K562 (cell line): ENCODE measurements at regions not wholly inside any gene's neighbourhood (a gene's known extent, or its start where the extent isn't known, plus 50 kb on each side); places are given as distances from the start of the nearest gene placed in this dataset.

Experiments used
- ATAC-seq: fragments of 200-7000 bp; cut with Tn5 transposase; 3 replicates; pipeline ENCODE4 v1.9.1; 2020; ENCODE audit warnings: moderate library complexity
- BruUV-seq: library from RNA; stranded (reverse); fragments of 400-500 nt; replicated peaks from 2 replicates; lab custom pipeline; 2021; lab: Mats Ljungman, UMichigan
- CTCF ChIA-PET: fragments of 300-600 bp; formaldehyde crosslinking; extraction: SDS; loops from one replicate; lab custom pipeline; 2021; ENCODE audit warnings: low intra/inter-chr PET ratio; lab: Yijun Ruan, JAX
- POLR2A ChIA-PET: fragments of 300-600, 350-650 bp; sonication (Branson Sonifier 250); formaldehyde crosslinking; extraction: SDS; loops from one replicate; lab custom pipeline; 2021; ENCODE audit warnings: antibody characterized with exemption, inconsistent platforms; lab: Yijun Ruan, JAX
- DNase-seq, 4 experiments: peaks; one replicate each; pipeline versions ENCODE4 v3.0.0 to v3.0.0-alpha.2; 2011 to 2018; ENCODE audit warnings: low spot score in 3 of 4, mixed read lengths in 3 of 4; ENCODE audit errors: extremely low read depth in 1 of 4
- FAIRE-seq: peaks from 2 replicates; lab custom pipeline; 2011; peaks lifted over from hg19 to GRCh38; lab: Jason Lieb, UNC
- H2AFZ ChIP-seq: 2 replicates; pipeline ENCODE4 v1.6.0; 2011; ENCODE audit warnings: low read depth, low read length, control low read depth, inconsistent platforms
- H3K27ac ChIP-seq: fragments of 200-600 bp; 3 replicates; pipeline ENCODE4 v1.8.0; 2011; ENCODE audit warnings: low read depth, mild to moderate bottlenecking, control low read depth, inconsistent platforms, low read length, moderate library complexity, mixed read lengths; ENCODE audit errors: extremely low read depth
- H3K27me3 ChIP-seq, 2 experiments: fragments of 300-600 bp in 1 of 2; 2 replicates in 1 of 2; 3 replicates in 1 of 2; pipeline versions ENCODE4 v1.6.0 to v1.8.0; 2011; ENCODE audit warnings: inconsistent platforms in 2 of 2, low read length in 2 of 2, mild to moderate bottlenecking in 1 of 2, mixed read lengths in 1 of 2, moderate library complexity in 1 of 2; ENCODE audit not compliant: control insufficient read depth in 2 of 2, insufficient read depth in 2 of 2
- H3K36me3 ChIP-seq: fragments of 300-600 bp; 3 replicates; pipeline ENCODE4 v1.8.0; 2011; ENCODE audit warnings: mild to moderate bottlenecking, low read length, inconsistent platforms; ENCODE audit not compliant: control insufficient read depth, insufficient read depth
- H3K4me1 ChIP-seq, 2 experiments: fragments of 200-600 bp in 1 of 2; replicated peaks in 1 of 2; 2 replicates in 1 of 2; 3 replicates in 1 of 2; pipeline versions ENCODE4 v1.5.1 to v1.8.0; 2011; ENCODE audit warnings: inconsistent platforms in 2 of 2, low read length in 2 of 2, mild to moderate bottlenecking in 1 of 2, mixed read lengths in 1 of 2, moderate library complexity in 1 of 2; ENCODE audit not compliant: control insufficient read depth in 2 of 2, insufficient read depth in 2 of 2
- H3K4me2 ChIP-seq: 2 replicates; pipeline ENCODE4 v1.6.1; 2011; ENCODE audit warnings: low read length, control low read depth, inconsistent platforms, mixed read lengths; ENCODE audit not compliant: insufficient read depth
- H3K4me3 ChIP-seq: fragments of 200-600 bp; sonication (generic), shearing (Covaris generic); 2 replicates; pipeline ENCODE4 v1.5.1; 2016; ENCODE audit warnings: control low read depth, inconsistent platforms
- H3K79me2 ChIP-seq: fragments of 200-600 bp; 3 replicates; pipeline ENCODE4 v1.8.0; 2011; ENCODE audit warnings: low read length, inconsistent platforms; ENCODE audit not compliant: control insufficient read depth, insufficient read depth
- H3K9ac ChIP-seq, 2 experiments: 2 replicates each; pipeline versions ENCODE4 v1.6.0 to v1.6.1; 2011; ENCODE audit warnings: low read depth in 2 of 2, low read length in 2 of 2, control low read depth in 1 of 2, inconsistent platforms in 1 of 2, mild to moderate bottlenecking in 1 of 2, mixed read lengths in 1 of 2; ENCODE audit not compliant: insufficient read depth in 1 of 2
- H3K9me1 ChIP-seq: one replicate; pipeline ENCODE4 v1.6.0; 2011; ENCODE audit warnings: inconsistent platforms, mild to moderate bottlenecking, low read length, moderate library complexity; ENCODE audit not compliant: control insufficient read depth, insufficient read depth
- H3K9me3 ChIP-seq: replicated peaks from 2 replicates; pipeline ENCODE4 v1.5.1; 2011; ENCODE audit warnings: low read depth, low read length, inconsistent platforms; ENCODE audit not compliant: control insufficient read depth, insufficient read depth
- H4K20me1 ChIP-seq: replicated peaks from 2 replicates; pipeline ENCODE4 v1.6.1; 2011; ENCODE audit warnings: low read length, inconsistent platforms, mixed read lengths; ENCODE audit not compliant: control insufficient read depth, insufficient read depth
- AFF1 ChIP-seq, 2 experiments: fragments of 450-650 bp; IDR thresholded peaks; 2 replicates each; pipeline ENCODE4 v1.6.1; 2018; ENCODE audit warnings: mild to moderate bottlenecking in 2 of 2, low read depth in 1 of 2; ENCODE audit not compliant: partially characterized antibody in 2 of 2
- E4F1 ChIP-seq: fragments of 250-450 bp; sonication (Bioruptor Pico); IDR thresholded peaks from 2 replicates; pipeline ENCODE4 v1.5.0; 2021; ENCODE audit warnings: mild to moderate bottlenecking, borderline replicate concordance
- EGR1 ChIP-seq: fragments of 450-650 bp; conservative IDR thresholded peaks from 2 replicates; pipeline ENCODE4 v1.6.1; 2017; ENCODE audit warnings: mild to moderate bottlenecking
- HDAC8 ChIP-seq: fragments of 450-650 bp; IDR thresholded peaks from 2 replicates; pipeline ENCODE4 v1.6.1; 2016; ENCODE audit warnings: mild to moderate bottlenecking, missing genetic modification characterization, moderate library complexity, missing compliant biosample characterization
- HMG20A ChIP-seq: fragments of 450-650 bp; formaldehyde crosslinking; conservative IDR thresholded peaks from 2 replicates; pipeline ENCODE4 v1.4.0; 2020; ENCODE audit warnings: mild to moderate bottlenecking, mixed read lengths
- KLF10 ChIP-seq: fragments of 250-450 bp; sonication (Bioruptor Pico); IDR thresholded peaks from 2 replicates; pipeline ENCODE4 v1.6.1; 2021; ENCODE audit warnings: matching md5 sums
- KLF13 ChIP-seq: fragments of 450-650 bp; IDR thresholded peaks from 2 replicates; pipeline ENCODE4 v1.6.1; 2016; ENCODE audit warnings: missing genetic modification characterization, low read depth, mild to moderate bottlenecking, missing compliant biosample characterization, moderate library complexity, borderline replicate concordance
- MCM7 ChIP-seq, 2 experiments: fragments of 450-650 bp; IDR thresholded peaks; 2 replicates each; pipeline ENCODE4 v1.6.1; 2016 to 2018
- USF1 ChIP-seq: sonication (generic); formaldehyde crosslinking; IDR thresholded peaks from 2 replicates; pipeline ENCODE4 v1.9.0; 2022; ENCODE audit warnings: mild to moderate bottlenecking, missing genetic modification reagents
- YBX1 ChIP-seq: fragments of 450-650 bp; IDR thresholded peaks from 2 replicates; pipeline ENCODE4 v1.7.1; 2016; ENCODE audit warnings: mild to moderate bottlenecking
- ZFP1 ChIP-seq: fragments of 450-650 bp; formaldehyde crosslinking; IDR thresholded peaks from 2 replicates; pipeline ENCODE4 v1.4.0; 2020; ENCODE audit warnings: mild to moderate bottlenecking, mixed read lengths
- ZNF75A ChIP-seq: fragments of 450-650 bp; formaldehyde crosslinking; IDR thresholded peaks from 2 replicates; pipeline ENCODE4 v1.4.0; 2020; ENCODE audit warnings: mild to moderate bottlenecking
- WGBS: fragments of 100-300 bp; shearing (Covaris generic); methylation state at CpG from one replicate; pipeline ENCODE4 v1.1.6; 2016; ENCODE audit warnings: low coverage, mixed read lengths; ENCODE audit not compliant: insufficient coverage; ENCODE audit errors: missing lambda C conversion rate; 5-methylcytosine and 5-hydroxymethylcytosine counted together
- in situ Hi-C: fragments of 300-500 bp; cut with MboI; formaldehyde crosslinking; loops from 4 replicates; pipeline ENCODE4 v1.15.0; 2018; ENCODE audit warnings: inconsistent platforms, mixed read lengths
- intact Hi-C: fragments of 100-400 bp; cut with micrococcal nuclease; formaldehyde crosslinking; loops from 2 replicates; pipeline ENCODE4 v1.14.2; 2022

GRCh38 chr1:213369465-213369864 lies 318.4 kb downstream of the RPS6KC1 start:
- DNase-seq: no peak
- ATAC-seq: no peak
- no peak overlapping the region for H3K4me3 ChIP-seq
- no peaks in the 10 kb centered on the region for H4K20me1 ChIP-seq
- H2AFZ ChIP-seq: no peak overlapping the region
- H3K27me3 ChIP-seq: peaks cover 12 to 15% of the 10 kb centered on the region in 2 experiments
- no peak for TF ChIP-seq ZFP1 (CRISPR knock-in tag)
- TF ChIP-seq ZNF75A (CRISPR knock-in tag): no peak
- TF ChIP-seq EGR1: no peak
- no peak for TF ChIP-seq HDAC8 (tag)
- no peak for TF ChIP-seq KLF13 (tag)
- TF ChIP-seq YBX1: no peak
- no peak for TF ChIP-seq HMG20A (CRISPR knock-in tag)
- no peak for TF ChIP-seq MCM7 (IDR thresholded peaks at IDR 0.05)
- TF ChIP-seq AFF1 (IDR thresholded peaks at IDR 0.05; ENCODE audit: low read depth in 1 of 2, partially characterized antibody in 2 of 2): no peak
- no peak for TF ChIP-seq E4F1
- TF ChIP-seq USF1 (CRISPR knock-in tag): no peak
- no peak for TF ChIP-seq KLF10 (CRISPR knock-in tag)
- no peak overlapping the region for H3K9ac ChIP-seq
- ChIA-PET CTCF (no interaction called here), POLR2A (no interaction called here)
- H3K4me2 ChIP-seq: no peak overlapping the region
- in situ Hi-C loops: no loop called here
- no peak overlapping the region for H3K27ac ChIP-seq
- no peaks in the 10 kb centered on the region for H3K36me3 ChIP-seq
- 0% methylated on average over 5 of the region's 5 CpGs for WGBS
- no peaks in the 10 kb centered on the region for H3K9me3 ChIP-seq
- FAIRE-seq: no peak
- H3K9me1 ChIP-seq: no peaks in the 10 kb centered on the region
- intact Hi-C loops: no loop called here
- H3K79me2 ChIP-seq: no peaks in the 10 kb centered on the region
- BruUV-seq: no TSS peak
- no peaks in the 10 kb centered on the region for H3K4me1 ChIP-seq
